ENCODE measurements at regions not wholly inside any gene's neighbourhood (a gene's known extent, or its start where the extent isn't known, plus 50 kb on each side); places are given as distances from the start of the nearest gene placed in this dataset.

DNA sequence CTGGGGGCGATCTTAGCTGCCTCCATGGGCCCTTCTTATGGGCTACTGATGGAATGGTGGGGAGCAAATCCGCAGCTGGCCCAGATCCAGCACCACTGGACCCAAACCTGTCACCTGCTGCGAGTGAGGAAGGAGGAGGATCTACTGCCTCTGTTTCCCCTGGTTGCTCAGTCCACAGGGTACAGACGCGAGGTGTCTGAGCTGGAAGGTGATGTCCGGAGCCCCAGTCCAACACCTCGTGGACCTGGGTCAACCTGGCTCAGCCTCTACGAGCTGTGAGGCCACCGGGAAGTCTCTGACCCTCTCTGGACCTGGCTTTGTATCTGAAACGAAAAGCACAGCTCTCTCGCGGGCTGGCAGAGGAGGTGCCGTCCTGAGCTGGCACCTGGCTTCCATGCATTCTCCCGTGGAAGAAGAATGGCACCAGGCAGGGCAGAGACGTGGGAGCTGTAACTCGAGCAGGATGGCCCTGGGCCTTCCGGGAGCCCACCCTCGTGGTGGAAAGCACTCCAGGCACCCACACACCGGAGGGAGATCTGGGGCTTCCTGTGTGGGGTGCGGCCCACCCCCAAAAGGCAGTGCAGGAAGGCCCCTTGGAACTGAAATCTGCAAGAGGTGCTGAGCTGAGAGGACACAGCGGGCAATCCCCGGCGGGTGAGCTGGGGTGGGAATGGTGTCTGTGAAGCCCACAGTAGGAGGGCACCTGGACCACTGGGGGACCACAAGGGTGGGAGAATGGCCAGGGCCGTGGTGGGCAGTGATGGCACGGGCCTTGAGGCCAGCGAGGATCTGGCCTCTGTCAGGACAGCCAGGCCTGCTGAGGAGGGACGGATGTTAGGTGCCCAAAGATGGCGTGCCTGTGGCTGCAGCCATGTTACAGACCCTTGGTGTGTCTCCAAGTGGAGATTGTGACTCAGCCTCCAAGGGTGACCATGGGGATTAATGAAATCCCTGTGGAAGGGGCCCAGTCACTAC lies 133.4 kb downstream of the OLFM1 start:
- DNase-seq (ENCODE audit: low read depth) = no peak

GRCh38 chr9:135221576-135221950 lies 134.1 kb downstream of the OLFM1 start:
- no peak for DNase-seq (ENCODE audit: low read depth)

GRCh38 chr9:135221951-135222631 lies 134.6 kb downstream of the OLFM1 start:
- no peak for DNase-seq (ENCODE audit: low read depth)

GRCh38 chr9:135222881-135223760 lies 135.7 kb downstream of the OLFM1 start:
- DNase-seq (ENCODE audit: low read depth) = no peak

GRCh38 chr9:135223831-135224230 lies 136.4 kb downstream of the OLFM1 start:
- no peak for DNase-seq (ENCODE audit: low read depth)

DNA sequence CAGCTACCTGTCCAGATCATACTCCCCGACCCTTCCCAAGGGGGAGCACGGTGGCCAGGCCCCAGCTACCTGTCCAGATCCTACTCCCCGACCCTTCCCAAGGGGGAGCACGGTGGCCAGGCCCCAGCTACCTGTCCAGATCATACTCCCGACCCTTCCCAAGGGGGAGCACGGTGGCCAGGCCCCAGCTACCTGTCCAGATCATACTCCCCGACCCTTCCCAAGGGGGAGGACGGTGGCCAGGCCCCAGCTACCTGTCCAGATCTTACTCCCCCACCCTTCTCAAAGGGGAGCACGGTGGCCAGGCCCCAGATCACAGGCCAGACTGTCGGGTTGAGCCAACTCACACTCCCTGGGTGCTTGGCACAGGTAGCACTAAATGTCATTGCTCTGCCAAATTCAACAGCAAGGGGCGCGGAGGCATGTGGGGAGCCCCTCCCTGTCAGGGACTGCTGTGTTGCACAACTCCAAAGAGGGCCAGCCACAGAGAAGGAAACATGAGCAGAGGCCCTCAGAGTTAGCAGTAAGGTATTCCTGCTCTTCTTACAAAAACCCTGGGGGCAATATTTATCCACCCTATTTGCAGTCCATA lies 136.9 kb downstream of the OLFM1 start:
- no peak for DNase-seq (ENCODE audit: low read depth)

DNA sequence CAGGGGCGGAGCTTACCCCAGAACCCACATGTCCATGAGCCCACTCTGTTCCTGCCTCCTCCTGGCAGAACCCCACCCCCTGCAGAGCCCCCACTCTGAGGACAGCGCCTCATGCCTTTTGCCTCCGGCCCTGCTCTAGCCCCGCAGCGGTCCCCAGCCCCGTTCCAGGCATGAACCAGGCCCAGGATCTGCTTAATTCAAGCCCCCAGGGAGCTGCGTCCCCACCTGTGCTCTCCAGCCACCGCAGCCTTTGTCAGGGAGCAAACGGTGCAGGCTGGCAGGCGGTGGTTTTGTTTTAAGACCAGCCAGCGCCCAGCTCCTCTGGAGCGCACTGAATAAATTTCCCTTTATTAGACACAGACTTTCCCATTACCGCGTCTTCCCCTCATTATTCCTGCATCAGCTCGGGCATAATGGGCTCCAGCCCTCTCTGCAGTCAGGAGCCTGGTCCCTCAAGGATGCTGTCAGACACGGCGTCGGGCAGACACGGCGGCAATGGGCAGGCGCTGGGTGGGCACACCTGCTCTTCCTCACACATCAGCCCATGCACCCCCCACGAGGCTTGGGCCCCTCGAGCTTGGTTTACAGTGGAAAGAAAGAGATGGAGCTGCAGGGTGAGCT lies 137.6 kb downstream of the OLFM1 start:
- DNase-seq (ENCODE audit: low read depth) = no peak

DNA sequence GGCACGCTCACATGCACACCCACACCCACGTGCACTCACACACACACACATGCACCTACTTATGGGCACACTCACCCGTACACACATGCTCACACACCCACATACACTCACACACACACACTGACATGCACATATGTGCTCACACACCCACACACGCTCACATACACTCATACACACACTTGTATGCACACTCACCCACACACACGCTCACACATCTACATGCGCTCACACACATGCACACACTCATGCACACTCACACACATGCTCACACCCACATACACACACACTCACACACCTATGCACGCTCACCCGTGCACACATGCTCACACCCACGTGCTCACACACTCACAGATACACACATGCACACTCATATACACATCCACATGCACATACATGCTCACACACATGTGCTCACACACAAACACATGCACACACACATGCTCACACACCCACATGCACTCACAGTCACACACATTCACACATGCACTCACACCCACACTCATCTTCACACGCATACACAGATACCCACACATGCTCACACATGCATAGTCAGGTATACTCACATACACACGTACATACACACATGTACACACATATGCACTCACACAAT lies 138.3 kb downstream of the OLFM1 start:
- DNase-seq (ENCODE audit: low read depth) = no peak

DNA sequence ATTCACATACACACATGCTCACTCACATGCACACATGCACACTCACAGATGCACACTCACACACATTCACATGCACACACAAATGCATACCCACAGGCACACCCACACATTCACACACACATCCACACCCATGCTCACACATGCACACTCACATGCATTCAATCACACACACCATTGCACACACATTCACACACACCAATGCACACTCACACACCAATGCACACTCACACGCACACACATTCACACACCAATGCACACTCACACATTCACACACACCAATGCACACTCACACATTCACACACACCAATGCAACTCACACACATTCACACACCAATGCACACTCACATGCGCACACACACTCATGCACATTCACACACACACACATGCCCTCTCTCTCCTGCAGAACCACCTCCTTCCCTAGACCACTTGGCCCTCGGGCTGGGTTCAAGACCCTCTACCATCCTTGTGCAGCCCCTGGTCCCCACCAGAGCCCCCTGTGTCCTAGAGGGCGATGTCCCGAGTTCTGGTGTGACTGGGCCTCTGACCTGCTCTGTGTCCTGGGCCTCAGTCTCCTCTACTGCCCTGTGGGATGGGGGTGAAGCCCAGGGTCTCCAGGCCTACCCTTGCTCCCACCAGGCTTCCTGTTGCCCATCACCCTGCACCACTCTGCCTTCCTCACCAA lies 139.0 kb downstream of the OLFM1 start:
- DNase-seq (ENCODE audit: low read depth) = no peak

DNA sequence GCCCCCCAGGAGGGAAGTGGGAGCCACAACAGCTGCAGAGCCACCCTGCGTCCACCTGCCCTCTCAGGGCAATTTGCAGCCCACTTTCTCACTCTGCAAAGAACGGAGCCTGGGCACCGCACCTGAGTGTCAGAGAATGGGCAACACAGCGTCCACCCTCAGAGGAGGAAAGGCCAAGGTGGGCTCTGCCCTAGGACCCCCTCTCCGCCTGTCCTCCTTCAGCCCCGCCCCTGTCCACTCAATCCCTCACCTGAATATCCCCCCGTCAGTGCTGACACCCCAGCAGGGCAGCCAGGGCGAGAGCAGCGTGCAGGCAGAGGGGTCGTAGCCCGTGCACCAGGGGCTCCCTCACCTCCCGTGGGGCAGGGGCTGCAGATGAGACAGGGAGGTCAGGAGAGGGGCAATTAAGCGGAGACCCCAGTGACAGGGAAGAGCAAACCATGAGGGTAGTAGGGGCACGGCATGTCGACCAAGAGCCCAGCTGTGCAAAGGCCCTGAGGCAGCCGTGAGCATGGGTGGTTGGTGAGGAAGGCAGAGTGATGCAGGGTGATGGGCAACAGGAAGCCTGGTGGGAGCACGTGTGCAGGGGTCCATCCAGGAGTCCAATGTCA lies 140.3 kb downstream of the OLFM1 start:
- DNase-seq (ENCODE audit: low read depth) = no peak

- no peak for DNase-seq (ENCODE audit: low read depth)
These were observed 141.0 kb downstream of the OLFM1 start for GRCh38 chr9:135228345-135228982.

DNA sequence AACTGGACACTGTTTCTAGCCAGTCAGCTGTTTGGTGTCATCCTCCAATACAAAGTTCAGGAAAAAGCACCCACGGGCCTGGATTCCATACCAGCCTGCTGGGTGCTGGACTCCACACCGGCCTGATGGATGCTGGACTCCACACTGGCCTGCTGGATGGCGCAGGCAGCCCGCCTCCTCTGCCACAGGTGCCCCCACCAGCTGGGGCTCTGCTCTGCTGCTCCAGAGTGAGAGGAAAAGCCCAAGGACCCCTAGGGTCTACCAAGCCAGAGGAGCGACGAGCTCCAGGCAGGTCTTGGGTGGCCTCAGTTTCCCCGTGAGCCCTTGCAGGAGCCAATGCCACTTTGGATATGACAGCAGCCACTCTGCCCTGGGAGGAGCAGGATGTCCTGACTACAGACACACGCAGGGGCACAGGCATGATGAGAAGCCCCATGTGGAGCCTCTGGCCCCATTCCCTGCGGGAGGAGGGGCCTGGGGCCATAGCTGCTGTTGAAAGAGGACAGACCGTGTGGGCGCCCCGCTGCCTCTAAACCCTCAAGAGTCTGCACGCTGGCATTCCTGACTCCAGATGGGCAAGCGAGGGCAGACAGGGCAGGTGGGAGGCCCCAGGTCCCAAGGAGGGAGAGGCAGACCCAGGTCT lies 141.6 kb downstream of the OLFM1 start:
- DNase-seq (ENCODE audit: low read depth) = no peak

- no peak for DNase-seq (ENCODE audit: low read depth)
These were observed 142.4 kb downstream of the OLFM1 start for GRCh38 chr9:135229701-135230385.

DNA sequence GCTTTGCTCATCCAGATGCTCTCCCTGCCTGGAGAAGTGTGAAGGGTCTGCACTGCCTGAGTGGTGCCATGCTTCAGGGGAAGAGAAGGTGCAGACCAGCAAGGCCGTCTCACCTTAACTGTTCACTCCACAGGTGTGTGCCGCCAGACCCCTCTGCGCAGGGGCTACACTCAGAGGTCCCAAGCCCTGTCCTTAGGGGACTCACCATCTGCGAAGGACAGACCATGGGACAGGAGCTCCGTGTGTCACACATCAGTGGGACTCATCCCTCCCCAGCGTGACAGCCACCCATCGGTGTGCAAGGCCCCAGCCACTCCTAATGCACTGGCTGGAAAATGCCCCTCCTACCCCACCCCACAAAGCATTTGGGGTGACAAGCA lies 142.9 kb downstream of the OLFM1 start:
- no peak for DNase-seq (ENCODE audit: low read depth)

DNA sequence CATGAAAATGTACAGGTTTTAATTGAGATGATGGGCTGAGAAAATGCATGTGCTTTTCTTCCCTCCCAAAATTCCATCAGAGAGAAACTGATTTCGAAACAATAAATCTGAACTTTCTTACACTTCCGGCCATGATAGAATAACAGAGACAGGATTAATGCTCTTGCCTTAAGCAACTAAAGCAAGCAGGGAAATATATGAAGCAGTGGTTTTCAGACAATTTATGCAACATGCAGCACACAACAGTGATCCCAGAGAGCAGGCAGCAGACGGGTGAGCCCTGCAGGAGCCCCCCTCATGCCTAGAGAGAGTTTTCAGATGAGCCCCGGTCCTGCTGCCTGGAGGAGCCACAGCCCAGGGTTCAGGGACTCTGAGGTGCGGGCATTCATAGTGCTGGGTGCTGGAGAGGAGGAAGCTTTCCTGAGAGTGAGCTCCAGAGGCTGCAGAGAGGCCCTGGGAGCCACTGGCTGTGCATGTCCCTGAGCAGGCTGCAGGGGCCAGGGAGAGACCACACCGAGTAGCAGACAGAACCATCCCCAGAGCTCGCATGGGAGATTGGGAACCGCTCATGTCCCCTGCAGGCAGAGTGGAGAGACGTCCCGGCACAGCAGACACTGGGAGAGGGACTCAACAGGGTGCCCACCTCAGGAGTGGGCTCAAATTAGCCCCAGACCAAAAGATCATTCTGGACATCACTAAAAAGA lies 143.5 kb downstream of the OLFM1 start:
- no peak for DNase-seq (ENCODE audit: low read depth)

DNA sequence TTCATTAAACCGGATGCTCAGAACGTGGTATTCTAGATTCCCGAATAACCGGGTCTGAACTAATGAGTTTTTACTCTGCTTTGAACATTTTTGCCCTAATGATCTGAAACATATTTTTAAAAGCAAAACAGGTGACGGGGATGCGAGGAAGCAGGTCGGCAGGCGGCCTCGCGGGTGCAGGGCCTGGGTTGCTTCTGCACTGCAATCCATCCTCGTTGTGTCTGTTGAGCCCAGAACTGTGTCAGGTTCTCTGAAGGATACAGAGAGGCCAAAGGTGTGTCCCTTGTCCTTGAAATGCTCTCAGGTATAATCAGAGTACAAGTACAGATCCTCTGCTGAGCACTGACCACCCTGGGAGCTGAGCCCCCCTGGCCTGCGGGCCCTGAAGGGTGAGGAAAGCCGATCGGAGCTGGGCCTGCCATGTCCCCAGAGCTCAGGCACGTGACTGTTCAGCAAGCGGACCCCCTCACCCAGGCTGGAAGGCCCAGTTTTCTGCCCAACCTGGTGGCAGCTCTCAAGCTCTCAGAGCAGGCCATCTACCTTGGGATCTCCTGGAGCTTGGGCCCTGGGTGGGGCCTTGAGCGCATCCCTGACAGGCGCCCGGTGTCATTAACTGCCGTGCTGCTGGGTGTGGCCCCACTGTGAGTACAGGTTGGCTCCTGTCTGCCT lies 151.8 kb downstream of the OLFM1 start:
- DNase-seq (ENCODE audit: low read depth) = no peak

- no peak for DNase-seq (ENCODE audit: low read depth)
These were observed 152.3 kb downstream of the OLFM1 start for GRCh38 chr9:135239769-135240141.
